ENCODE measurements at regions not wholly inside any gene's neighbourhood (a gene's known extent, or its start where the extent isn't known, plus 50 kb on each side); places are given as distances from the start of the nearest gene placed in this dataset.

GRCh38 chr20:23138226-23138625, 52.1 kb upstream of the CD93 start:
- TF ChIP-seq, protein P1, sequence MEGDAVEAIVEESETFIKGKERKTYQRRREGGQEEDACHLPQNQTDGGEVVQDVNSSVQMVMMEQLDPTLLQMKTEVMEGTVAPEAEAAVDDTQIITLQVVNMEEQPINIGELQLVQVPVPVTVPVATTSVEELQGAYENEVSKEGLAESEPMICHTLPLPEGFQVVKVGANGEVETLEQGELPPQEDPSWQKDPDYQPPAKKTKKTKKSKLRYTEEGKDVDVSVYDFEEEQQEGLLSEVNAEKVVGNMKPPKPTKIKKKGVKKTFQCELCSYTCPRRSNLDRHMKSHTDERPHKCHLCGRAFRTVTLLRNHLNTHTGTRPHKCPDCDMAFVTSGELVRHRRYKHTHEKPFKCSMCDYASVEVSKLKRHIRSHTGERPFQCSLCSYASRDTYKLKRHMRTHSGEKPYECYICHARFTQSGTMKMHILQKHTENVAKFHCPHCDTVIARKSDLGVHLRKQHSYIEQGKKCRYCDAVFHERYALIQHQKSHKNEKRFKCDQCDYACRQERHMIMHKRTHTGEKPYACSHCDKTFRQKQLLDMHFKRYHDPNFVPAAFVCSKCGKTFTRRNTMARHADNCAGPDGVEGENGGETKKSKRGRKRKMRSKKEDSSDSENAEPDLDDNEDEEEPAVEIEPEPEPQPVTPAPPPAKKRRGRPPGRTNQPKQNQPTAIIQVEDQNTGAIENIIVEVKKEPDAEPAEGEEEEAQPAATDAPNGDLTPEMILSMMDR (IDR thresholded peaks at IDR 0.05; ENCODE audit: insufficient read depth, low read depth, low read length) = no peak
- TF ChIP-seq EZH2 (IDR thresholded peaks at IDR 0.05; ENCODE audit: insufficient read depth, low read length) = no peak
